GM21367 (cell line): ENCODE measurements at regions not wholly inside any gene's neighbourhood (a gene's known extent, or its start where the extent isn't known, plus 50 kb on each side); places are given as distances from the start of the nearest gene placed in this dataset.

Experiments
- ATAC-seq: cut with Tn5 transposase; IDR thresholded peaks from one replicate; pipeline ENCODE4 v1.9.1; 2021; ENCODE audit not compliant: unreplicated experiment

DNA sequence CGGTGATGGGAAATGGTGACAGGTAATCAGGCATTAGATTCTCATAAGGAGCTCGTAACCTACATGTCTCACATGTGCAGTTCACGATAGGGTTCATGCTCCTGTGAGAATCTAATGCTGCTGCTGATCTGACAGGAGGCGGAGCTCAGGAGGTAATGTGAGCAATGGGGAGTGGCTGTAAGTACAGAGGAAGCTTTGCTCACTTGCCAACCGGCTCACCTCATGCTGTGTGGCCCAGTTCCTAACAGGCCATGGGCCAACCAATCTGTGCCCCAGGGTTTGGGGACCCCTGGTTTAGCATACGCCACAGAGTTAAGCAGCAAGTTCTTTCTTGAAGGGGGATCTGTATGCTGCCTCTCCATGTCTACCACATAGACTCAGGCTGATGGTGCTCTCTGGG, 133.1 kb downstream of the IQUB start:
- no peak for ATAC-seq

DNA sequence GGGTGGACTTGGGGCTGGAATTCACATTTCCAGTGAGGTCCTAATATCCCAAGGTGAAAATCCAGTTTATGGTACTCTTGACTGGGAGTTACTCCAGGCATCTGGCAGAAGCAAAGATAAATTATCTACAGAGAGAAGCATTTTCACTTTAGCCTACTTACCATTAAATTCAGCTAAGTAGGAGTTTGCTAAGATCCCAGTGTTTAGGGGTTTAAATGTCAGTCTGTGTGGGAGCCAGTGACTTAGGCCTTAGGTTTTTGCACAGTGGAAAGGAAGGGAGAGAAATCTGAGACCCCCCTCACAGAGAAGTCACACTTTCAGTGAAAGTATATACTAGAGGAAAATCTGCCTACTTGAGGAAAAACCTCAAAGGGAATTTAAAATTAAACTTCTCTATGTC, 134.2 kb downstream of the IQUB start:
- ATAC-seq: no peak

GRCh38 chr7:123398921-123399320, 135.5 kb downstream of the IQUB start:
- ATAC-seq: no peak

GRCh38 chr7:123397746-123398338, 136.6 kb downstream of the IQUB start:
- no peak for ATAC-seq

GRCh38 chr7:123393623-123394022, 140.8 kb downstream of the IQUB start:
- no peak for ATAC-seq

DNA sequence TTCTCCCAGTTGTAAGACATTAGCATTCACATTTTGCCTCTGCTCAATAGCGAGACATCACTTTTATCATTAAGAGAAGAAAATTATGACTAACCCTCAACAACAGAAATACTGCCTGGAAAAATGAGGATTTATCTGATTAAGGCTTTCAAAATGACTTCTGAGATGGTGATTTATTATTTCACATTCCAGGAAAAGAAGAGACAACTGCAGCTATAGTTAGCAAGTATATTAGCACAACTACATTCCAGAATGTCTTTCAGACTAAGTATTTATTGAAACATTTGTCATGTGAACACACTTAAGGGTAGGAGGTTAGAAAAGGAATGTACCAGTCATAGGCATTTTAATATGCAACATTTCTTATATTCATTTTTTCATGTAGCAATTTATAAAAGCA, 162.0 kb downstream of the IQUB start:
- no peak for ATAC-seq

DNA sequence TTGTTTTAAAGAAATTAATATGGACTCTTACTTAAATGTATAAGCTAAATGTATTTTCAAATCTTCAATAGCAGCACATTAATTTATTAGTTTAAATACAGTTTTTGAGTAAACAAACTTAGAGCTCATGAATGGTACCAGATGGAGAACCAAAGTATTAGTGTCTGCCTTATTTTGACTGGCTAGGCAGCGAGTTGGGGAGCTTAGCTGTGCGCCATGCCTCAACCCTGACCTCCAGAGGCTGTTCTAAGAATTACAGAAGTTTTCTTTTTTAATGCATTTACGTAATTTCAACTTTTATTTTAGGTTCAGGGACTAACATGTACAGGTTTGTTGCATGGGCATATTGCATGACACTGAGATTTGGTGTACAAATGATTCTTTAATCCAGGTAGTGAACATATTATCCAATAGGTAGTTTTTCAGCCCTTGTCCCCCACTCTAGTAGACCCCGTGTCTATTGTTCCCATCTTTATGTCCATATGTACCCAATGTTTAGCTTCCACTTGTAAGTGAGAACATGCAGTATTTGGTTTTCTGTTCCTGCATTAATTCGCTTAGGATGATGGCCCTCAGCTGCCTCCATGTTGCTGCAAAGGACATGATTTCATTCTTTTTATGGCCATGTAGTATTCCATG, 166.8 kb downstream of the IQUB start:
- peak; percentile 97 for ATAC-seq

DNA sequence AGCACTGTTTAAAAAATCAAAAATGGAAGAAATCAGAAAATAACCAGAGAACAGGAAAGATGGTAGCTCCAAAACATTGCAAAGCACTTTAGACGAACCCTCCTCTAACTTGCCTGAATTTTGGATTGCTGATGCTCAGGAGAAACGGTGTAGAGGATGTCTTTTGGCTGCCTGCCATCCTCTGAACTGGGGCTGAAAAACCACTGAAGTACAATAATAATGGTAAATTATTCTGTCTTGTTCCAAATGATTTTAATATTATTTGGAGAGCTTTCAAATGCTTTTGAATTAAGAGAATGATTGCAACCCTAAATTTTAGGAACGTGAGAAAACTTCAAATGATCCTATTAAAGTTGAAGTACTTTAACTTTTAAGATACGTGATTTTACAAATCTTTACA, 167.3 kb upstream of the SLC13A1 start:
- ATAC-seq: no peak

DNA sequence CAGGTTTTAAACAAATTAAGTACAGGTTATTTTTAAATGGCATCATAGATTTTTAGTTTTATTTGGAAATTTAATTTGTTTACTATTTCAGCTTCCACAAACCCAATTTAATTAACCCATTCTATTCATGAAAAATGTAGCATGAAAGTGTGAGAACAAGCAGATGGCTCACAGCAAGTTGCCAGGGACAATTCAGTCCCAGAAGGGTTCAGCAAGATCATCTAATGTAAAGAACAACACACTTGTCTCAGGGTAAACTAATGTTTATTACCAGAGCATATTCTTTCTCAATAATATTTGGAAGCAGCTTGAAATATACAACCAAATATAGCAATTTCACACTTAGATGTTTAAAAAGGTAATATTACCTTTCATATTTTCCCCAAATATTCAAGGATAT, 166.9 kb upstream of the SLC13A1 start:
- ATAC-seq: no peak

DNA sequence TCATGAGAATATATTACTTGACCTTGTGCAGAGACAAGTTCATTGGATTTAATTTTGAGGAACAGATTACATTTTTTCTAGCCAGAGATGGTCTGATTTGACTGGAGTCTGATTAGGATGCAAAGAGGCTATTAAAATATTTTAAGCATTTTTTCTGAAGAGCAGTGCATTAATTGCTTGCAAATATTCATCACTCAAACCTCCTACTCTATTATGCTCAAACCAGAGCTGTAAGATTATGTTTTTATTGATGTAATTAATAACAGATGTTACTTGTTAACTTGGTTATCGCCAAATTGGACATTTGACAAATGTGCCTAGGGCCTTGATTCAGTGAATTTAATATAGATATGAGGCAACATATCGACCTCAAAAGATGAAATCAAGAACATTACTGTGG, 160.9 kb upstream of the SLC13A1 start:
- ATAC-seq: no peak

GRCh38 chr7:123355576-123356190, 155.9 kb upstream of the SLC13A1 start:
- no peak for ATAC-seq

- ATAC-seq: no peak
These were observed 153.2 kb upstream of the SLC13A1 start for GRCh38 chr7:123352973-123353372.

GRCh38 chr7:123351516-123352505, 152.0 kb upstream of the SLC13A1 start:
- ATAC-seq: no peak

- ATAC-seq: no peak
These were observed 151.3 kb upstream of the SLC13A1 start for GRCh38 chr7:123351027-123351426.

DNA sequence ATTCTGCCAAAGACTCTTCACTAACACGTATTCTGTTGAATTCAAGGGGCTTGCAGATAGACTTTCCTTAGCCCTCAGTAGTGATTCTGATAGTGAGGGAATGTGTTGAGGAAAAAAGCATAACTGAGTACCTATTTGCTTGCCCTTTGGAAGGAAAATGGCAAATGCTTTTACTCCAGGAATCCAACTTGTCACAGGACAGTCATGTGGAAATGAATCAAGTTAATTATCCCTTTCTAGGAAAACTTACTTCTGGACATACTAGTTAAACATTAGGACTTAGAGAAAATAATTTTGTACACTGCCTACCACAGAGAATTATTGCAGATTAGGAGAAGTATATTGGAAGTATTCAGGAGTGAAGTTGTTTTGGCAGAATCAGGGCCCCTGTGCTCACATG, 148.9 kb upstream of the SLC13A1 start:
- no peak for ATAC-seq

DNA sequence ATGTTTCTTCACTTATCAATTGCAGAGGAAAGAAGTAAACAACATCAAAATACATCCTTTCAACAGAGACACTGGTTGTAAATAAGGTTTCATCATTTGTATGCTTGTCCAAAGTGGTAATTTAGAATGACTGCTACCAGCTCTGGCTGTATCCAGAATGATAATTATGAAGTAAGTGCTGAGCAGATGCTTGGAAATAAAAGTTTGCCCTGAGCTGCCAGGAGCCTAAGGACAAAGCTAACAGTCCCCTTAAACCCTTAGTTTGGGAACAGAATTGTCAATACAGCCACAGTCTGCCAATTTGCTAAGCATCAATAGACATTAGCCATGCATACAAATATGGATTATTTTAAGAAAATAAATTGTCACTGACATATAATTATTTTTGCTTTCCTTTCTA, 147.0 kb upstream of the SLC13A1 start:
- no peak for ATAC-seq

DNA sequence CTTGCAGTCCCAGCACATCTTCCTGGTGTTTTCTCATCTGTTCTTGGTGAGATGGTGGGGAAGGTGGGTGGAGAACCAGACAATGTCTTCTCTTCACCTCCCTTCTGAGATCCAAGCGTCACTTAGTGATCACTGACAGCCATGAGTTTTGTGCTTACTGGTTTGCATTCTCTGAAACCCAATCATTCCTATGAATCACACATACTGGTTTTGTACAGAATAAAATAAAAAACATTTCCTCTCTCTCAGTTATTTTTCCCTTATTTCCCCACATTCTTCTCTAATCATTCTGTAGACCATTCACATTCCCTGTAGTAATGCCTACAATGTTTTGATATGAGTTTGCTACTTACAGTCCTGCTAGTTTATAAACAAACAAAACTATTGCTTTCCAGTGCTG, 143.8 kb upstream of the SLC13A1 start:
- ATAC-seq: no peak

GRCh38 chr7:123341102-123341501, 141.3 kb upstream of the SLC13A1 start:
- no peak for ATAC-seq

- ATAC-seq: no peak
These were observed 138.9 kb upstream of the SLC13A1 start for GRCh38 chr7:123338688-123339087.

DNA sequence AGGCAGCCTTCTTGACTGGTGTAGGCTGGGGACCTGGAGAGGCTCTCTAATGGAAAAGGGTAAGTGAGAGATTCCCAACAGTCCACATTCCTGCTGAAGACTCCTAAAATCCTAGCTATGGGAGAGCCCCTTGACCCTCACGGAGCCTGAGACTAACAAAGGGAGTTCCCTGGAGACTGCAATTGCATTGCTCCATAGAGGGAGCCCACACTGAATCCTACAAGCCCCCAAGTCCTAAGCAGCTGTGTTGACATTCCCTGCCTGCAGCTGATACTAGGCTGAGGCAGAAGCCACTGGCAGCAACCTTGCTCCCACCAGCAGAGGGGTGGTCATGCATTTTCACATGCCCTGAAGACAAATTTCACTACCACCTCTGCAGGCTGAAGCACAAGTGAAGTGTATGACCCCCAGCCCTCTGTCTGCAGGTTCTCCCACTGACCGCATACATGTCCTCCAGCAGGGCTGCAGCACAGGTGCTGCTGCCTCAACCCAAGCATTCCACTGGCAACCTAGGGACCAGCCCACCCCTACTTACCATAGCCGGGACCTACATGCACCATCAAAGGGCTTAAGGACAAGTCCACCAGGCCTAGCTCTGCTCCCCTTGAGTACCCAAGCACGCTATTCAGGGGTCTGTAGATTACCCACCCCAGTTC, 130.3 kb upstream of the SLC13A1 start:
- no peak for ATAC-seq

DNA sequence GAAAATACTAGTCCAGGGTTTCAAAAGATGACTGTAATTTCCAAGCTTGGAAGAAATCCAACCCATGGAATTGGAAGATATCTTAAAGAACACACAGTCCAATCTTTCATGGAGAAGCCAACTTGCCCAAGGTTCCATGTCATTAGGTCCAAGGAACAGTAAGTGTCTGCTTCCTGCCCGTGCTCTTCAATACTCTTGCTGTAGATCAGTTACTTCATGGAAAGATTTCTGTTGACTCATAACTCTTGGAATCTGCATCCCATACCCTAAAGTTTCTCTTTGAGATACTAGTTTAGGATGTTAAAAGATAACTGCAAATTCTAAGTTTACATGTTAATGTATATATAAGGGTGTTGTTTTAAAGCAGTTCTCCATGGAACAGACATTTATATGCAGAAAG, 127.9 kb upstream of the SLC13A1 start:
- no peak for ATAC-seq
